Neuronal stem cell (in vitro differentiated cells): ENCODE measurements at regions not wholly inside any gene's neighbourhood (a gene's known extent, or its start where the extent isn't known, plus 50 kb on each side); places are given as distances from the start of the nearest gene placed in this dataset.

Source experiments
- DNase-seq: peaks from one replicate; pipeline ENCODE4 v3.0.0-alpha.2; 2013; ENCODE audit warnings: low spot score
- H2AFZ ChIP-seq: one replicate; pipeline ENCODE4 v1.6.1; 2013; ENCODE audit warnings: mild to moderate bottlenecking, low read length, inconsistent platforms
- H2AK5ac ChIP-seq: 2 replicates; pipeline ENCODE4 v1.6.1; 2013; ENCODE audit warnings: low read depth, mild to moderate bottlenecking, inconsistent platforms, low read length, moderate library complexity, mixed read lengths
- H2BK120ac ChIP-seq: 2 replicates; pipeline ENCODE4 v1.6.1; 2013; ENCODE audit warnings: low read depth, mild to moderate bottlenecking, inconsistent platforms, low read length, moderate library complexity, mixed read lengths
- H2BK12ac ChIP-seq: one replicate; pipeline ENCODE4 v1.6.1; 2013; ENCODE audit warnings: low read length, inconsistent platforms
- H2BK15ac ChIP-seq: 2 replicates; pipeline ENCODE4 v1.6.1; 2013; ENCODE audit warnings: mild to moderate bottlenecking, low read length, inconsistent platforms, mixed read lengths
- H2BK5ac ChIP-seq: one replicate; pipeline ENCODE4 v1.6.1; 2013; ENCODE audit warnings: inconsistent platforms, mild to moderate bottlenecking, low read length, moderate library complexity
- H3K14ac ChIP-seq: one replicate; pipeline ENCODE4 v1.6.1; 2013; ENCODE audit warnings: low read length, inconsistent platforms
- H3K18ac ChIP-seq: 2 replicates; pipeline ENCODE4 v1.6.1; 2013; ENCODE audit warnings: low read length, inconsistent platforms
- H3K23ac ChIP-seq: 2 replicates; pipeline ENCODE4 v1.6.1; 2013; ENCODE audit warnings: low read depth, mild to moderate bottlenecking, mixed read lengths, low read length, inconsistent platforms; ENCODE audit not compliant: poor library complexity
- H3K27ac ChIP-seq: replicated peaks from 3 replicates; pipeline ENCODE4 v1.5.1; 2013; ENCODE audit warnings: low read length, inconsistent platforms
- H3K27me3 ChIP-seq, 3 experiments: 2 replicates each; pipeline ENCODE4 v1.6.1; 2013; ENCODE audit warnings: low read length in 3 of 3, mild to moderate bottlenecking in 2 of 3, inconsistent platforms in 1 of 3, low read depth in 1 of 3, mixed read lengths in 1 of 3, moderate library complexity in 1 of 3; ENCODE audit not compliant: control insufficient read depth in 3 of 3, insufficient read depth in 3 of 3
- H3K36me3 ChIP-seq, 2 donors: replicated peaks in 1 of 2; 2 replicates each; pipeline ENCODE4 v1.6.1; 2013; ENCODE audit warnings: low read length in 2 of 2; ENCODE audit not compliant: control insufficient read depth in 2 of 2, insufficient read depth in 2 of 2
- H3K4ac ChIP-seq: 2 replicates; pipeline ENCODE4 v1.6.1; 2013; ENCODE audit warnings: inconsistent platforms, mild to moderate bottlenecking, low read length, moderate library complexity
- H3K4me1 ChIP-seq, 2 donors: 1 replicate in 1 of 2; 2 replicates in 1 of 2; pipeline ENCODE4 v1.6.1; 2013; ENCODE audit warnings: low read length in 2 of 2, low read depth in 1 of 2; ENCODE audit not compliant: control insufficient read depth in 2 of 2, insufficient read depth in 1 of 2
- H3K4me2 ChIP-seq: one replicate; pipeline ENCODE4 v1.6.1; 2013; ENCODE audit warnings: mild to moderate bottlenecking, low read length, inconsistent platforms; ENCODE audit not compliant: insufficient read depth, poor library complexity, severe bottlenecking
- H3K4me3 ChIP-seq, 2 donors: 2 replicates each; pipeline ENCODE4 v1.5.1; 2013; ENCODE audit warnings: low read length in 2 of 2, mild to moderate bottlenecking in 2 of 2, inconsistent platforms in 1 of 2, moderate library complexity in 1 of 2
- H3K79me1 ChIP-seq: one replicate; pipeline ENCODE4 v1.6.1; 2013; ENCODE audit warnings: low read depth, mild to moderate bottlenecking, inconsistent platforms, low read length, moderate library complexity
- H3K9ac ChIP-seq: one replicate; pipeline ENCODE4 v1.6.1; 2013; ENCODE audit warnings: mild to moderate bottlenecking, low read depth, low read length, inconsistent platforms; ENCODE audit not compliant: poor library complexity
- H3K9me3 ChIP-seq, 2 donors: replicated peaks in 1 of 2; 2 replicates each; pipeline versions ENCODE3 to v1.6.1; 2013; ENCODE audit warnings: low read length in 2 of 2, mild to moderate bottlenecking in 2 of 2, inconsistent platforms in 1 of 2, low read depth in 1 of 2, mixed read lengths in 1 of 2, moderate library complexity in 1 of 2; ENCODE audit not compliant: control insufficient read depth in 2 of 2, insufficient read depth in 1 of 2
- H4K8ac ChIP-seq: one replicate; pipeline ENCODE4 v1.6.1; 2013; ENCODE audit warnings: low read depth, mild to moderate bottlenecking, inconsistent platforms, low read length, moderate library complexity
- H4K91ac ChIP-seq: one replicate; pipeline ENCODE4 v1.6.1; 2013; ENCODE audit warnings: low read length, low read depth, mild to moderate bottlenecking, inconsistent platforms; ENCODE audit not compliant: poor library complexity
- WGBS, 2 donors: extraction: QIAGEN DNeasy Blood & Tissue Kit; methylation state at CpG; one replicate each; pipeline ENCODE4 v1.1.7; 2013; ENCODE audit warnings: missing lambda C conversion rate in 2 of 2, mixed read lengths in 1 of 2; ENCODE audit not compliant: insufficient read length in 2 of 2, insufficient replicate concordance in 1 of 2; ENCODE audit errors: extremely low coverage in 2 of 2; 5-methylcytosine and 5-hydroxymethylcytosine counted together

DNA sequence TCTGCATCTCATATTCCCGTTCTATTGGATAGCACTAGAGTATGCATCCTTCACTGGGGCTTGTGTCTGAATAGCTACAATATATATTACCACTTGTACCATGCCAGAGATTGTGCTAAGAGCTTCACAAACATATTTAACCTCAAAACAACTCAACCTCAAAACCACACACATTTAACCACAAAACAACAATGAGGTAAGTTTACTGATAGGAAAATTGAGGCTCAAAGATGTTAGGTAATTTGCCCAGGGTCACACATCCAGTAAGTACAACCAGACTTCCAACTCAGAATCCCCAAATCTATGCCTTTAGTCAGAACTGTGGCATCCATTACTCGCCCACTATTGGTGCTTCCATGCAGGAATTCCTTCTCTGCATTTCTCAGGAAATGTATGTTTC lies 220.0 kb downstream of the FAM43A start:
- H3K14ac ChIP-seq = no peak overlapping the region
- no peak overlapping the region for H2BK120ac ChIP-seq
- no peak overlapping the region for H2BK15ac ChIP-seq
- no peaks in the 10 kb centered on the region for H3K79me1 ChIP-seq
- H3K9me3 ChIP-seq = no peaks in the 10 kb centered on the region
- H3K9ac ChIP-seq = no peak overlapping the region
- no peak overlapping the region for H2AK5ac ChIP-seq
- H3K27me3 ChIP-seq = no peaks in the 10 kb centered on the region
- no peak overlapping the region for H3K23ac ChIP-seq
- no peak for DNase-seq
- no peak overlapping the region for H3K4me2 ChIP-seq
- no peak overlapping the region for H2BK12ac ChIP-seq
- no peak overlapping the region for H3K27ac ChIP-seq
- no peaks in the 10 kb centered on the region for H3K36me3 ChIP-seq
- no peak overlapping the region for H3K4ac ChIP-seq
- no peak overlapping the region for H3K4me3 ChIP-seq
- no peak overlapping the region for H4K91ac ChIP-seq
- H3K18ac ChIP-seq = no peak overlapping the region
- H2BK5ac ChIP-seq = no peak overlapping the region
- no peak overlapping the region for H2AFZ ChIP-seq
- H4K8ac ChIP-seq = no peak overlapping the region
- no CpG with 5 or more reads among the region's 2 CpGs for WGBS, 2 donors
- H3K4me1 ChIP-seq = peaks cover 0 to 4% of the 10 kb centered on the region in 2 donors

DNA sequence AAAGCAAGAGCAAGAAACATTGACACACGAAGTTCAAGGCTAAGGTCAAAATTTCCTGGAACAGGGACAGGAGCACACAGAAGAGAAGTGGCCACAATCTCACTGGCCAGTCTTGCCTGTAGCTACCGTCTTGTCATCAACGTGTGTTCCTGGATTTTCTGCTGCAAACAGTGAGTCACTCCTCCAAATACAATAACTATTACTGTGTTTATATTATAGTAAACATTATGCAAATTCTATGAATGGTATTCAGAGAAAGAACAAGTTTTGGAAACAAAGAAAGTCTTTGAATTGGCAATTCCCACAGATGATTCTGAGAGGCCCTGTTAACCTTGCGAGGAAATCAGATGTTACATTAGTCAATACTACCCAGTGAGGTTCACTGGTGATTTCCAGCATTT lies 220.5 kb downstream of the FAM43A start:
- Histone ChIP-seq H3K36me3 (no peaks in the 10 kb centered on the region), H3K27ac (no peak overlapping the region), H3K18ac (no peak overlapping the region), H3K4me1 (peaks cover 0 to 3% of the 10 kb centered on the region in 2 donors), H4K8ac (no peak overlapping the region), H3K27me3 (no peaks in the 10 kb centered on the region), H2BK5ac (no peak overlapping the region), H3K9me3 (no peaks in the 10 kb centered on the region), H3K14ac (no peak overlapping the region), H2BK15ac (no peak overlapping the region), H2BK120ac (no peak overlapping the region), H4K91ac (no peak overlapping the region), H2BK12ac (no peak overlapping the region), H3K4me3 (no peak overlapping the region), H3K79me1 (no peaks in the 10 kb centered on the region), H3K4me2 (no peak overlapping the region), H3K23ac (no peak overlapping the region), H2AK5ac (no peak overlapping the region), H3K9ac (no peak overlapping the region), H2AFZ (no peak overlapping the region), H3K4ac (no peak overlapping the region)
- no peak for DNase-seq
- no CpG with 5 or more reads among the region's 4 CpGs for WGBS, 2 donors

GRCh38 chr3:194906970-194907629 lies 221.4 kb downstream of the FAM43A start:
- WGBS, 2 donors = no CpG with 5 or more reads among the region's 11 CpGs
- no peak overlapping the region for H3K4me3 ChIP-seq

GRCh38 chr3:194907811-194908210 lies 222.1 kb downstream of the FAM43A start:
- Histone ChIP-seq H4K91ac (no peak overlapping the region), H3K4ac (no peak overlapping the region), H4K8ac (no peak overlapping the region), H2BK12ac (no peak overlapping the region), H2BK120ac (no peak overlapping the region), H2BK15ac (no peak overlapping the region), H3K36me3 (no peaks in the 10 kb centered on the region), H3K27ac (no peak overlapping the region), H3K14ac (no peak overlapping the region), H3K23ac (no peak overlapping the region), H3K79me1 (no peaks in the 10 kb centered on the region), H3K18ac (no peak overlapping the region), H2BK5ac (no peak overlapping the region), H3K4me2 (no peak overlapping the region), H3K27me3 (no peaks in the 10 kb centered on the region), H3K9ac (no peak overlapping the region), H3K9me3 (no peaks in the 10 kb centered on the region), H2AK5ac (no peak overlapping the region), H2AFZ (no peak overlapping the region), H3K4me1 (peaks cover 0 to 3% of the 10 kb centered on the region in 2 donors), H3K4me3 (no peak overlapping the region)
- WGBS, 2 donors = no CpG with 5 or more reads among the region's 5 CpGs
- DNase-seq = no peak

More at GRCh38 chr3:194906970-194907629, 221.4 kb downstream of the FAM43A start:
- H3K4me1 ChIP-seq = peaks cover 0 to 3% of the 10 kb centered on the region in 2 donors
- no peak overlapping the region for H3K4ac ChIP-seq
- no peak overlapping the region for H3K4me2 ChIP-seq
- no peak overlapping the region for H2BK120ac ChIP-seq
- H2BK15ac ChIP-seq = no peak overlapping the region
- no peak overlapping the region for H3K9ac ChIP-seq
- no peak overlapping the region for H4K91ac ChIP-seq
- no peak overlapping the region for H3K27ac ChIP-seq
- H2AK5ac ChIP-seq = no peak overlapping the region
- no peak overlapping the region for H2BK12ac ChIP-seq
- no peak overlapping the region for H3K23ac ChIP-seq
- peak overlapping the region; percentile 11 for H3K18ac ChIP-seq
- no peaks in the 10 kb centered on the region for H3K27me3 ChIP-seq
- no peaks in the 10 kb centered on the region for H3K79me1 ChIP-seq
- H3K9me3 ChIP-seq = no peaks in the 10 kb centered on the region
- no peaks in the 10 kb centered on the region for H3K36me3 ChIP-seq
- no peak overlapping the region for H4K8ac ChIP-seq
- H2BK5ac ChIP-seq = no peak overlapping the region
- H2AFZ ChIP-seq = no peak overlapping the region
- H3K14ac ChIP-seq = no peak overlapping the region
- DNase-seq = no peak
